ENCODE measurements at regions not wholly inside any gene's neighbourhood (a gene's known extent, or its start where the extent isn't known, plus 50 kb on each side); places are given as distances from the start of the nearest gene placed in this dataset.
A peak's percentile ranks its signal among the peaks of the same experiment; 100 is the strongest.

DNA sequence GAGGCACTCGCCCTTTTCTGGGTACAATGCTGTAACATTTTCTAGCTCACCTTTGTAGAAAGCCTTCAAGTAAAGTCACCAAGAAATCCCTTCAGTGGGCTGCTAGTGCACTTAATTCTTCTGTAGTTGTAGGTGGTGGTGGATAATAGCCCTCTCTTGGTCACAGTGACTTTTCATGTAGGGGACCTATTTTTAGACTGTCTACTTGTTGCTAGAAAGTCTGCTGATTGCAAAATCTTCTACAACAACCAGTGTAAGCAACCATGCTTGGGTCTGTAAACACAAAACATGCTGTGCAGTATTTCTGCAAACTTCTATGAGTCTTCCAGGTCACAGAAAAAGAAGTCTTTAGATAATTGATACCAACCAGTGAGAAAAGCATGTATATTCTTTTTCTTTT is 55.6 kb downstream of the PBDC1 start:
- FAIRE-seq (no peak), DNase-seq (ENCODE audit: insufficient read length) (no peak)
- TF ChIP-seq TAF1 (IDR thresholded peaks at IDR 0.05; ENCODE audit: borderline replicate concordance, low read depth, low read length), result no peak
- no peak for TF ChIP-seq POLR2A (IDR thresholded peaks at IDR 0.05; ENCODE audit: low read depth, low read length)
- no peak for TF ChIP-seq POLR2AphosphoS5 (IDR thresholded peaks at IDR 0.05; ENCODE audit: low read depth, low read length)

DNA sequence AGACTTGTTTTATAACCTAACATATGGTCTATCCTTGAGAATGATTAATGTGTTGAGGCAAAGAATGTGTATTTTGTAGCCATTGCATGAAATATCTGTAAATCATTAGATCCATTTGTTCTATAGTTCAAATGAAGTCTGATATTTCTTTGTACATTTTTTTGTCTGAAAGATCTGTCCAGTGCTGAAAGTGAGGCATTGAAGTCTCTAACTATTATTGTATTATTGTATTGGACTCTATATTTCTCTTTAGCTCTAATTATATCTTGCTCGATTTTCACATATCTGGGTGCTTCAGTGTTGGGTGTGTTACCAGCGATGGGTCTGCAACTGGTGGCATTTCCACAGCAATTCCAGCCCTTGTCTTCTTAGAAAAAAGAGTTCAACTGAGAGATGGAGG is 76.0 kb downstream of the PBDC1 start:
- no peak for FAIRE-seq
- no peak for DNase-seq (ENCODE audit: insufficient read length)
- TF ChIP-seq TAF1 (IDR thresholded peaks at IDR 0.05; ENCODE audit: borderline replicate concordance, low read depth, low read length) (no peak), POLR2AphosphoS5 (IDR thresholded peaks at IDR 0.05; ENCODE audit: low read depth, low read length) (no peak), POLR2A (IDR thresholded peaks at IDR 0.05; ENCODE audit: low read depth, low read length) (no peak)

GRCh38 chrX:76253432-76253831 is 80.6 kb downstream of the PBDC1 start:
- DNase-seq (ENCODE audit: insufficient read length) (no peak), FAIRE-seq (peak; percentile 73)
- TF ChIP-seq TAF1 (IDR thresholded peaks at IDR 0.05; ENCODE audit: borderline replicate concordance, low read depth, low read length) (no peak), POLR2A (IDR thresholded peaks at IDR 0.05; ENCODE audit: low read depth, low read length) (no peak), POLR2AphosphoS5 (IDR thresholded peaks at IDR 0.05; ENCODE audit: low read depth, low read length) (no peak)

- no peak for DNase-seq (ENCODE audit: insufficient read length)
- peak; percentile 88 for FAIRE-seq
- TF ChIP-seq TAF1 (IDR thresholded peaks at IDR 0.05; ENCODE audit: borderline replicate concordance, low read depth, low read length) (no peak), POLR2AphosphoS5 (IDR thresholded peaks at IDR 0.05; ENCODE audit: low read depth, low read length) (no peak), POLR2A (IDR thresholded peaks at IDR 0.05; ENCODE audit: low read depth, low read length) (no peak)
Measured at GRCh38 chrX:76279007-76279406, 106.1 kb downstream of the PBDC1 start.
